HEK293 (cell line): ENCODE measurements at regions not wholly inside any gene's neighbourhood (a gene's known extent, or its start where the extent isn't known, plus 50 kb on each side); places are given as distances from the start of the nearest gene placed in this dataset.

Source experiments
- PRDM4 ChIP-seq: fragments of 450-650 bp; formaldehyde crosslinking; IDR thresholded peaks from 2 replicates; pipeline ENCODE4 v1.5.1; 2017; ENCODE audit warnings: missing biosample characterization, missing genetic modification characterization
- SP2 ChIP-seq: fragments of 450-650 bp; formaldehyde crosslinking; IDR thresholded peaks from 2 replicates; pipeline ENCODE4 v1.5.1; 2016; ENCODE audit warnings: missing biosample characterization, missing genetic modification characterization
- ZBTB7A ChIP-seq: fragments of 450-650 bp; formaldehyde crosslinking; IDR thresholded peaks from 2 replicates; pipeline ENCODE4 v1.5.1; 2016; ENCODE audit warnings: low read depth, missing biosample characterization, missing genetic modification characterization
- ZFP41 ChIP-seq: fragments of 450-650 bp; formaldehyde crosslinking; IDR thresholded peaks from 2 replicates; pipeline ENCODE4 v1.5.1; 2016; ENCODE audit warnings: missing biosample characterization, missing genetic modification characterization, borderline replicate concordance
- ZNF433 ChIP-seq: fragments of 450-650 bp; formaldehyde crosslinking; IDR thresholded peaks from 2 replicates; pipeline ENCODE4 v1.5.1; 2016; ENCODE audit warnings: missing biosample characterization, missing genetic modification characterization, low read depth
- TF ChIP-seq, protein P1 (sequence below): fragments of 450-650 bp; formaldehyde crosslinking; IDR thresholded peaks from 2 replicates; pipeline ENCODE4 v1.5.1; 2016; ENCODE audit warnings: missing biosample characterization, missing genetic modification characterization
- TF ChIP-seq, protein P2 (sequence below): fragments of 450-650 bp; formaldehyde crosslinking; IDR thresholded peaks from 2 replicates; pipeline ENCODE4 v1.5.1; 2016; ENCODE audit warnings: missing biosample characterization, missing genetic modification characterization, low read depth

- TF ChIP-seq, protein P1, sequence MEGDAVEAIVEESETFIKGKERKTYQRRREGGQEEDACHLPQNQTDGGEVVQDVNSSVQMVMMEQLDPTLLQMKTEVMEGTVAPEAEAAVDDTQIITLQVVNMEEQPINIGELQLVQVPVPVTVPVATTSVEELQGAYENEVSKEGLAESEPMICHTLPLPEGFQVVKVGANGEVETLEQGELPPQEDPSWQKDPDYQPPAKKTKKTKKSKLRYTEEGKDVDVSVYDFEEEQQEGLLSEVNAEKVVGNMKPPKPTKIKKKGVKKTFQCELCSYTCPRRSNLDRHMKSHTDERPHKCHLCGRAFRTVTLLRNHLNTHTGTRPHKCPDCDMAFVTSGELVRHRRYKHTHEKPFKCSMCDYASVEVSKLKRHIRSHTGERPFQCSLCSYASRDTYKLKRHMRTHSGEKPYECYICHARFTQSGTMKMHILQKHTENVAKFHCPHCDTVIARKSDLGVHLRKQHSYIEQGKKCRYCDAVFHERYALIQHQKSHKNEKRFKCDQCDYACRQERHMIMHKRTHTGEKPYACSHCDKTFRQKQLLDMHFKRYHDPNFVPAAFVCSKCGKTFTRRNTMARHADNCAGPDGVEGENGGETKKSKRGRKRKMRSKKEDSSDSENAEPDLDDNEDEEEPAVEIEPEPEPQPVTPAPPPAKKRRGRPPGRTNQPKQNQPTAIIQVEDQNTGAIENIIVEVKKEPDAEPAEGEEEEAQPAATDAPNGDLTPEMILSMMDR (tag by site-specific recombination), result no peak
- TF ChIP-seq ZNF433 (no peak), ZBTB7A (tag by site-specific recombination) (no peak), SP2 (tag by site-specific recombination) (no peak), ZFP41 (tag by site-specific recombination) (no peak), PRDM4 (tag by site-specific recombination) (no peak)
- TF ChIP-seq, protein P2, sequence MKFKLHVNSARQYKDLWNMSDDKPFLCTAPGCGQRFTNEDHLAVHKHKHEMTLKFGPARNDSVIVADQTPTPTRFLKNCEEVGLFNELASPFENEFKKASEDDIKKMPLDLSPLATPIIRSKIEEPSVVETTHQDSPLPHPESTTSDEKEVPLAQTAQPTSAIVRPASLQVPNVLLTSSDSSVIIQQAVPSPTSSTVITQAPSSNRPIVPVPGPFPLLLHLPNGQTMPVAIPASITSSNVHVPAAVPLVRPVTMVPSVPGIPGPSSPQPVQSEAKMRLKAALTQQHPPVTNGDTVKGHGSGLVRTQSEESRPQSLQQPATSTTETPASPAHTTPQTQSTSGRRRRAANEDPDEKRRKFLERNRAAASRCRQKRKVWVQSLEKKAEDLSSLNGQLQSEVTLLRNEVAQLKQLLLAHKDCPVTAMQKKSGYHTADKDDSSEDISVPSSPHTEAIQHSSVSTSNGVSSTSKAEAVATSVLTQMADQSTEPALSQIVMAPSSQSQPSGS (tag by site-specific recombination), result no peak
These were observed 112.5 kb upstream of the DMAC1 start for GRCh38 chr9:7912037-7912535.
